ENCODE measurements at regions not wholly inside any gene's neighbourhood (a gene's known extent, or its start where the extent isn't known, plus 50 kb on each side); places are given as distances from the start of the nearest gene placed in this dataset.

GRCh38 chr20:56153926-56154325, 94.6 kb upstream of the MC3R start:
- H3K27me3 ChIP-seq (ENCODE audit: control insufficient read depth, insufficient read depth, low read length): no peaks in the 10 kb centered on the region
- H3K4me3 ChIP-seq (ENCODE audit: low read depth, low read length): no peak overlapping the region
- no peak for DNase-seq (ENCODE audit: low read depth)
- H3K36me3 ChIP-seq (ENCODE audit: control insufficient read depth, insufficient read depth, low read length): no peaks in the 10 kb centered on the region
- no peak for TF ChIP-seq CTCF (IDR thresholded peaks at IDR 0.05; ENCODE audit: insufficient read depth, low read length, poor library complexity, severe bottlenecking)

- Histone ChIP-seq H3K36me3 (ENCODE audit: control insufficient read depth, insufficient read depth, low read length) (no peaks in the 10 kb centered on the region), H3K27me3 (ENCODE audit: control insufficient read depth, insufficient read depth, low read length) (no peaks in the 10 kb centered on the region), H3K4me3 (ENCODE audit: low read depth, low read length) (no peak overlapping the region)
- no peak for DNase-seq (ENCODE audit: low read depth)
- TF ChIP-seq CTCF (IDR thresholded peaks at IDR 0.05; ENCODE audit: insufficient read depth, low read length, poor library complexity, severe bottlenecking): no peak
Observed at GRCh38 chr20:56155625-56156024, 92.9 kb upstream of the MC3R start.

- TF ChIP-seq CTCF (IDR thresholded peaks at IDR 0.05; ENCODE audit: insufficient read depth, low read length, poor library complexity, severe bottlenecking): no peak
- no peaks in the 10 kb centered on the region for H3K36me3 ChIP-seq (ENCODE audit: control insufficient read depth, insufficient read depth, low read length)
- no peaks in the 10 kb centered on the region for H3K27me3 ChIP-seq (ENCODE audit: control insufficient read depth, insufficient read depth, low read length)
- H3K4me3 ChIP-seq (ENCODE audit: low read depth, low read length): no peak overlapping the region
- no peak for DNase-seq (ENCODE audit: low read depth)
Observed at GRCh38 chr20:56157530-56158203, 90.9 kb upstream of the MC3R start.

GRCh38 chr20:56158489-56158888, 90.0 kb upstream of the MC3R start:
- DNase-seq (ENCODE audit: low read depth): no peak
- Histone ChIP-seq H3K27me3 (ENCODE audit: control insufficient read depth, insufficient read depth, low read length) (no peaks in the 10 kb centered on the region), H3K4me3 (ENCODE audit: low read depth, low read length) (no peak overlapping the region), H3K36me3 (ENCODE audit: control insufficient read depth, insufficient read depth, low read length) (no peaks in the 10 kb centered on the region)
- no peak for TF ChIP-seq CTCF (IDR thresholded peaks at IDR 0.05; ENCODE audit: insufficient read depth, low read length, poor library complexity, severe bottlenecking)

- H3K27me3 ChIP-seq (ENCODE audit: control insufficient read depth, insufficient read depth, low read length): no peaks in the 10 kb centered on the region
Observed at GRCh38 chr20:56160956-56161355, 87.6 kb upstream of the MC3R start.

More at GRCh38 chr20:56160956-56161355, 87.6 kb upstream of the MC3R start:
- no peak for DNase-seq (ENCODE audit: low read depth)
- TF ChIP-seq CTCF (IDR thresholded peaks at IDR 0.05; ENCODE audit: insufficient read depth, low read length, poor library complexity, severe bottlenecking): no peak
- Histone ChIP-seq H3K4me3 (ENCODE audit: low read depth, low read length) (no peak overlapping the region), H3K36me3 (ENCODE audit: control insufficient read depth, insufficient read depth, low read length) (no peaks in the 10 kb centered on the region)
